KG1 (cell line): ENCODE measurements at regions not wholly inside any gene's neighbourhood (a gene's known extent, or its start where the extent isn't known, plus 50 kb on each side); places are given as distances from the start of the nearest gene placed in this dataset.

Experiments used
- DNase-seq: peaks from one replicate; lab custom pipeline; 2025; lab: John Stamatoyannopoulos, UW

GRCh38 chr1:98203466-98203865 is 282.6 kb upstream of the DPYD start:
- DNase-seq, result no peak

GRCh38 chr1:98201666-98202081 is 280.8 kb upstream of the DPYD start:
- DNase-seq, result no peak

GRCh38 chr1:98197356-98197755 is 276.5 kb upstream of the DPYD start:
- no peak for DNase-seq

GRCh38 chr1:98196012-98196411 is 275.2 kb upstream of the DPYD start:
- DNase-seq, result no peak

- no peak for DNase-seq
Measured at GRCh38 chr1:98188774-98189173, 267.9 kb upstream of the DPYD start.

GRCh38 chr1:98184856-98185255 is 264.0 kb upstream of the DPYD start:
- DNase-seq, result no peak

GRCh38 chr1:98181036-98181764 is 260.4 kb upstream of the DPYD start:
- DNase-seq, result no peak

GRCh38 chr1:98179151-98179773 is 258.4 kb upstream of the DPYD start:
- DNase-seq, result no peak

- DNase-seq, result no peak
Measured at GRCh38 chr1:98177751-98178150, 256.9 kb upstream of the DPYD start.

- DNase-seq, result no peak
Measured at GRCh38 chr1:98176936-98177335, 256.1 kb upstream of the DPYD start.

- no peak for DNase-seq
Measured at GRCh38 chr1:98176414-98176813, 255.6 kb upstream of the DPYD start.

GRCh38 chr1:98172578-98172977 is 251.7 kb upstream of the DPYD start:
- no peak for DNase-seq

GRCh38 chr1:98172022-98172421 is 251.2 kb upstream of the DPYD start:
- DNase-seq, result no peak

- no peak for DNase-seq
Measured at GRCh38 chr1:98164509-98164908, 243.7 kb upstream of the DPYD start.

- no peak for DNase-seq
Measured at GRCh38 chr1:98157524-98158313, 236.9 kb upstream of the DPYD start.

GRCh38 chr1:98147280-98147679 is 226.4 kb upstream of the DPYD start:
- no peak for DNase-seq

GRCh38 chr1:98145655-98146054 is 224.8 kb upstream of the DPYD start:
- no peak for DNase-seq

- no peak for DNase-seq
Measured at GRCh38 chr1:98143403-98143802, 222.6 kb upstream of the DPYD start.

- no peak for DNase-seq
Measured at GRCh38 chr1:98133131-98133530, 212.3 kb upstream of the DPYD start.

- DNase-seq, result no peak
Measured at GRCh38 chr1:98130408-98130807, 209.6 kb upstream of the DPYD start.

- DNase-seq, result no peak
Measured at GRCh38 chr1:98129491-98129890, 208.7 kb upstream of the DPYD start.

- no peak for DNase-seq
Measured at GRCh38 chr1:98126740-98127139, 205.9 kb upstream of the DPYD start.

GRCh38 chr1:98121646-98122045 is 200.8 kb upstream of the DPYD start:
- DNase-seq, result no peak
